Bone marrow (tissue), 2 donors: ENCODE measurements at regions not wholly inside any gene's neighbourhood (a gene's known extent, or its start where the extent isn't known, plus 50 kb on each side); places are given as distances from the start of the nearest gene placed in this dataset.
"Not testable (repeated sequence)": the region's sequence is repeated elsewhere in the genome, so short reads cannot be mapped to it uniquely, and the experiment has no call there.

Experiments
- DNase-seq, 2 donors: peaks; one replicate each; lab custom pipeline; 2025; lab: John Stamatoyannopoulos, UW

DNA sequence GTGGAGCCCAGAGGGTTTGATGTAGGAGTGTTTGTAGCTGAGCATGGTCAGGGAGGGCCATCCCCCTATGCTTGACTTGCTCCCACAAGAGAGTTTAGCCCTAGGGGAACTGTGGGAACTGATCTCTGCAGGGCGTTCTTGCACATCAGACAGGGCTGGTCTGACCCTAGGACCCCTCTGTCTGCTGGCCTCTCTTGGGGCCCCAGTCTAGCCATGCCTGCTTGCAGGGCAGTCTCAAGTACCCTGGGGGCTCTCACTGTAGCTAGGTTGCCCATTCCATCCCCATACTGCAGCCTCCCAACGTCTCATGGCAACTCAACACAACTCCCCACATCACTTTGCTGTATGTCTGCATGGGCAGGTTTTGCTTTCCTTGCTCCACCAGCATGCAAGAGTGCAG, 1250.7 kb upstream of the B3GALT2 start:
- no peak for DNase-seq

DNA sequence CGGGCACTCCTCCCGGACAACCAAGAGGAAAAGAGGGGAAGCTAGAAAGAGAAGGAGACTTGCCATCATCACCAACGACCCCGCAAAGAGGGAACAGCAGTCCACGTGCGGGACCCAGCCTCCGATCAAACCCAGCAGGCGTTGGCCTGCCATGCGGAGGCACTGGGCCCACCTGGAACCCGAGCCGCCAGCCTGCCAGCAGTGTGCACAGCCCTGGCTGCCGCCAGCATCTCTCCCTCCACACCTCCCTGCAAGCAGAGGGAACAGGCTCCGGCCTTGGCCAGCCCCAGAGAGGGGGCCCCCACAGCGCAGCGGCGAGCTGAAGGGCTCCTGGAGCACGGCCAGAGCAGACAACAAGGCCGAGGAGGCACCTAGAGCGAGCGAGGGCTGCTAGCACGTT, 1244.7 kb upstream of the B3GALT2 start:
- no peak for DNase-seq

DNA sequence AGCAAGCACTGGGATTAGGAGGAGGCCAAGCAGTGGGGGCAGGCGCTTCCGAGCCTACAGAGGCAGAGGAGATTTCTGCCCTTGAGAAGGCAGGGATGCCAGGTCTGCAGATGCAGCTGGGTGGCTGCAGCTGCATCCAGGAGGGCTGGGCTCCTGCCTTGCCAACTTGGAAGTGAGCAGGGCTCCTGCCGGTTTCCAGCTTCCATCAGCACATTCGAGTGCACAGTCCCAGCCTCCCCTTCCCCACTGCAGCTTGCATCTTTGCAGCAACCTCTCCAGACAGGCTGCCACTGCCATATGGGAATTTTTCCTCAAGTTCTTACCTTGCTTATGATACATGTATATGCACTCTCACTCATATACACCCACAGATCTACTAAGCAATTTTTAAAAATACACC, 1234.3 kb upstream of the B3GALT2 start:
- no peak for DNase-seq

DNA sequence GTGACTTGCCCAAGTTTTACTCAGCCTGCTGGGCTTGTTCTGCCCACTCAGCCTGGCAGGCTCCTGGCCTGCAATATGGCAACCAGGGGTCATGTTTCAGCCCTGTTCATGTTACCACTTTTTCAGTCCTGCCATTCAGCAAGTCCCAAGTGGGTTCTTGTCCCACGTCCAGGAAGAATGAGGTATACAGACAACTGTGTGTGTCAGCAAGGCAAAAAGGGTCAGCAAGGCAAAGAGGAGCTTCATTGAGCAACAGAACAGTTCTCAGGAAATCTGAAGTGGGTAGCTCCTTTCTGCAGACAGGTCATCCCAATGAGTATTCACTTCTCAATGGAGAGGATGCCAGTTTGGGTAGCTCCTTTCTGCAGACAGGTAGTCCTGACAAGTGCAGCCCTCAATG, 1233.3 kb upstream of the B3GALT2 start:
- DNase-seq, result no peak

DNA sequence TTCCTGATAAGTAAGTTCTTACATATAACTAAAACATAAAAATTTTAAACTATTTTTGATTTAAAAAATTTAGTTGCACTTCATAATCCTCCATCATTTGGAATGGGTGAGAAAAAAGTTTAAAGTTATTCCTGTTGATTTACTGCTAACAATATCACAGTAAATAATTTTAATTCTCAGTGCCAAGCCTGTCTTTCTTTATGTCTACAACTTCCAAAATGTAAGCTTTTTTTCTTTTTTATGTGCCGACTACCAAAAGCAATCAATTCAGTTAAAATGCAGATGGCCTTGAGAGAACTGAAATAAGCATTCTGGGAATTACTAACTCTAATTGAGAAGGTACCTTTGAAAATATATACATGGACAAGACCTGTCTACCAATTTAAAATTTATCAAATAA, 1224.3 kb upstream of the B3GALT2 start:
- no peak for DNase-seq

DNA sequence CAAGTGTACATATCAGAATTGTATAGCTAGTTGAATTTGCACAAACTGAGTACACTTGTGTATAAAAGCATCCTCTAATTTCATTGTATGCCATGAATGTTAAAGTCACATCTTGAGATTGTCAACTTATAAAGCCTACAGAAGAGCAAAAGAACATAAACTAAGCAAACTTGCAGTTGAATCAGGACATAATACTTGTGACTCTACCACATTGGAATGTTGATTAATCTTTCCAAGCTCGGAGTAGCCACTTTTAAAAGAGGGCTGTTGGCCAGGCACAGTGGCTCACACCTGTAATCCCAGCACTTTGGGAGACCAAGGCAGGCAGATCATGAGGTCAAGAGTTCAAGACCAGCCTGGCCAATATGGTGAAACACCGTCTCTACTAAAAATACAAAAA, 1220.8 kb upstream of the B3GALT2 start:
- not testable (repeated sequence) for DNase-seq

DNA sequence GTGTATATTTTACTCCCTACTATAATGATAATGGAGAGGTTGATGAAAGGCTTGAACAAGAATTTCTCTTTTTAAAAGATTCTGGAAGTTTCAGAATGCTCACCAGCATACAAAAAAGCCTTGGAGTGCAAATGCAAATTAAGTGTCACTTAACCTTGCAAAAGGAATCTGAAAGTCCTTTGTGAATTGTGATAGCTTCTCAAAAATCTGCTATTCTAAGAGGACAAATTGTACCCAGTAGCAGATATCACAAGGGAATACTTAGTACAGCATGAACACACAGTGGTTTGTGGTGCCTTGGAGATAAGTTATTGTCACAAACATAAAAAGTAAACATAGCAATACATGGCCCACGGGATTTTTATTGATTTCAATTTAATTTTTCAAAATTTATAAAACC, 1208.3 kb upstream of the B3GALT2 start:
- no peak for DNase-seq

DNA sequence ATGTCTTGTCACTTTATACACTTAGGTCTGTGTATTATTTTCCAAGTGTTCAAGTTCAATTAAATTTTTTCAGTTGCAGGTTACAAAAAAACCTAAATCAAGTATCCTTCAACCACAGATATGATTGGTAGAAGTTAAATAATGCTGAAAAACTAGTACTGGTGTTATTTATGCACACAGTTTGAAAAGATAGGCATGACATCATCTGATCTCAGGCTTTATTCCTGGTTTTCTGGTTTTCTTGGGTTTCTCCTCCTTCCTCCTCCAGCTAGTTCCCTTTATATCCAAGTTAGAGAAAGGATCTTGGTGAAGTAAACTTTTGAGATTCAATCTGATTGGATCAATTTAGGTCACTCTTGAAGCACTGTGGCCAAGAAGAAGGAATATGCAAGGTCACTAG, 1201.1 kb upstream of the B3GALT2 start:
- no peak for DNase-seq

DNA sequence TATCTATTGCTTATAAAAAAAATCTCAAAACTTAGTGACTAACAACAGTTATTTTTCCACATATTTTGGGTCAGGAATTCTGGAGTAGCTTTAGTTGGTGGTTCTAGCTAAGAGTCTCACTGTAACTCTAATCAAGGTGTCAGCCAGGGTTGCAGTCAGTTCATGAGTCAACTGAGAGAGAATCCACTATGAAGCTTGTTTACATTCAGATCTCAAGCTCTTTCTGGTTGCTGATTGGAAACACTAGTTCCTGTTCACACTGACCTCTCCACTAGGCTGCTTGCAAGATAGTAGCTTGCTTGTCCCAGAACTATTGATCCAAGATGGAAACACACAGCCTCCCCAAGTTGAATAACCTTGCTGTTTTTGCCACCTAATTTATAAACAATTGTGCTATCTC, 1192.1 kb upstream of the B3GALT2 start:
- no peak for DNase-seq

DNA sequence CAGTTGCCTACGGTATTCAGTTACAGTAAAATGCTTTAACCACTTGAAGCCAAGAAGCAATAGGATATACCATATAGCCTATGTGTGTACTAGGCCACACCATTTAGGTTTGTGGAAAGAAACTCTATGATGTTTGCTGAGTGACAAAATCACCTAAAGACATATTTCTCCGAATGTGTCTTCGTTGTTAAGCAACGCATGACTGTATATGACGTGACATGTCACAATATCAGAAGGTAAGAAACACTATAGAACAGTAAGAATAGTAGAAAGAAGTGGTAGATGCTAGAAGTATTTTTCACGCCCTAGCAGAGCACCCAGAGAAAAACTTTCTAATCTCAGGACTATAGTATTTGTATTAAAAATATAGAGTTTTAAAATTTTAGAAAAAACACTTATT, 1188.2 kb upstream of the B3GALT2 start:
- DNase-seq, result no peak

DNA sequence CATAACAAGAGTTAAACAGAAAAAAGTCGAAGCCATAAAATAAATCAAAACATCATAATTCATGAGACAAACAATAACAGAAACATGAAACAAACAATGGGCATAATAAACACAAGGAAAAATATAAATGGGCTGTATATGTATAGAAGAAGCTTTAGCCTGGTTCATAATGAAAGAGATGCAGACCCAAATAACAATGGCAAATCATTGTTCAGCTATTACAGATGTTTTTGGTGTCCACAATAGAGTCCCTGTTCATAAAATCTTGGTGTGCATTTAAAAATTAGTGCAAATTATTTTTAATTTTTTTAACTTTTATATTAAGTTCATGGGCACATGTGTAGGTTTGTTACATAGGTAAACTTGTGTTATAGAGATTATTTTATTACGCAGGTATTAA, 1185.9 kb upstream of the B3GALT2 start:
- DNase-seq, result no peak

DNA sequence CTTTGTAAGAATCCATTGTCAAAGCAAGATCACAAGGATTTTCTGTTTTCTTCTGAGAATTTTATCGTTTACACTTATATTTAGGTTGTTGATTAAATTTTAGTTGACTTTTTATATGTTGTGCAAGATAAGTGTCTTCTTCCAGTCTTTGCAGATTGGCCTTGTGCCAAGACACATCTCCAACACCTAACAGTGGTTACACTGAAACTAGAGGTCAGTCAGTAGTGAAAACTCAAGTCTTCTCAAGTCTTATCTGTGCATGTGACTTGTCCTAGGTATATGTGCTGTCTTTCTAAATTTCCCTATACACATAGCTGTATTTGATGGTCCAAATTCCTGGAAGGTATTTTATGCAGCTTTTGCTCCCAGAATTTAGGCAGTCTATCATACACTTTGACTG, 1183.2 kb upstream of the B3GALT2 start:
- no peak for DNase-seq

DNA sequence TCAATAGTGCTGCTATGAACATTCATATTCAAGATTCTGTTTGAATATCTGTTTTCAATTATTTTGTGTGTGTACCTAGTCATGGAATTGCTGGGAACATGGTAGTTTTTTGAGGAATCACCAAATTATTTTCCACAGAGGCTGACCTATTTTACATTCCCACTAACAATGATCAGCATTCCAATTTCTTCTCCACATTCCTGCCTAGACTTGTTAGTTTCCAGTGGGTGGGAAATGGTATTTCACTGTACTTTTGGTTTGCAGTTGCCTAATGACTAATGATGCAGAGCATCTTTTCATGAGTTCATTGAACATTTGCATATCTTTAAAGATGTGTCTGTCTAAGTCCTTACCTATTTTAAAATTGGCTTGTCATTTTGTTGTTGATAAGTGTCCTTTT, 1182.6 kb upstream of the B3GALT2 start:
- no peak for DNase-seq

DNA sequence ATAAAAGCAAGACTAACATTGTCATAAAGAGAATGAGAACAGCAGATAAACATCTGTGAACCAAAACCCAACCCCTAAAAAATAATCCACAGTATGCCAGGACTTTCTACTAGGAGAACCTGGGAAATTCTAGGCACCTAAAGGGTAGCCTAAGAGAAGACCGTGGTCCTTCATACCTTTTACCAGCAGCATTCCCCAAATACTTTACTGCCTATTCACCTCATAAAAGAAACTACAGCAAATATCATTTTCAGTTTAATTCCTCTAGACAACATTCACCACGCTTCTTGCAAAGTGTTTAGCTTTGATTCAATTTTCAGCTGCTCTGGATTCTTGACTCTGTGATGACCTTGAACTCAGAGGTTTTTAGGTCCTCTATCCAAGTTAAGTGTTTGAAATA, 1180.7 kb upstream of the B3GALT2 start:
- DNase-seq, result no peak

DNA sequence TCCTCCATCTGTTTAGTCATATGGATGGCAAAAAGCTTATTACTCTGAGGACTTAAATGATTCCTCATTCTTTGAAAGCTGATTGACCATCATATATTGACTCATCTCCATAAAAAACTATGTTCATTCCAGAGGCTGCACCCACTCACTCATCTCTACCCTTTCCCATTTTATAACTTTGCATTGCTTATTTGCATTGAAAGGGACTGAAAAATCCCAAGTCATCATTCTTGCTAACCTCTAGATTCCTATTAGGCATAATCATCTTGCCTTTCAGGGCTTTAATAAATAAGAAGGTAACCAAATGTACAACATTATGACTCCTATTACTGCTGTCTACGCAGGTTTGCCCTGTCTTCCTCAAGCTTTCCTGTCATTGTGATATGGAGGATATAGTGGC, 1180.3 kb upstream of the B3GALT2 start:
- DNase-seq, result no peak

DNA sequence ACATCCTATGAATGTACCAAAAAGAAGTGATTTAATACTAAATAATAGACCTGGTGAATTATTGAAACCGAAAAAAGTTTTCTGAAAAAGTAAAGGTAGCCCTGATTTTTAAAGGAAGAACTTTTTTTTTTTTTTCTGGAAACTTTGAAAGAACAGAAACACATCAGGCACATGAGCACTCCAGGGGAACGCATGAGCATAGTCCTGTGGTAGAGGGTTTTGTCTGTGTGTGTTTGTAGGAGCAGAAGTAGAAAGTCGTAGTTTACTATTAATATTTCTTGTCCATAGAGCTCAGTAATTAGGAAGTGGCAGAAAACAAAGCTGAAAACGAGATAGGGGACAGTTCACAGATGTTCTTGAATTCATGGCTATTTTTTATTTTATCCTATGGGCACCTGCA, 1175.9 kb upstream of the B3GALT2 start:
- DNase-seq, result no peak

DNA sequence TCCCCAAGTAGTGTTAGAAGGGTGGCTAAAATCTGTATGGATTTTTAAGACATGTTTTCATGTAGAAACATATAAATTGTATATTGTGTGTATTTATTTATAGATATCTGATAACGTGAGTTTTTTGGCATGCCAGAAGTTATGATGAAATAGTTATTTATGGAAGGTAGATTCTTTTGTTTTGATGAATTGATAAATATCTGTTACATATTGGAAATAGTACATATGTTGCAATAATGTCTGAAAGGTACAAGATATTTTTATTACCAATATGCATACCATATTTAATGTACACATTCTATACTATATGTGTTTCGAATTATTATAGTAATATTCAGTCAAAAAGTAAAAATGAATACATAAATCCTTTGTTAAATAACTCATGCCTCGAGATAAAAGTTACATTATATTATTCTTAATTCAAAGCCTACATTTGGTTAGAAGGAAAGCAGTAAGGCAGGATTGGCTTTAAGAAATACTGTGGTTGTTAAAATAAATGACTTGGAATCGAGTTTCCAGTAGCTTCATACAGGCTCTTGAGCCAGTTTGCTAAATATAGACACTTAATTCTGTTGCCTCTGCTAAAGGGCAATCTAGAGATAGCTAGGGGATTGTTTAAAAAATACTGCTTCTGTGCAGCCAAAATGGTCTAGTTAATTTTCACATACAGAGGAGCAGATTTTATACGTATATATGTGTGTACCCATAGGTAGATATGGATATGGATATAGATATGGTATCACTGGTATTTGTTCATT, 1175.1 kb upstream of the B3GALT2 start:
- DNase-seq, result no peak

DNA sequence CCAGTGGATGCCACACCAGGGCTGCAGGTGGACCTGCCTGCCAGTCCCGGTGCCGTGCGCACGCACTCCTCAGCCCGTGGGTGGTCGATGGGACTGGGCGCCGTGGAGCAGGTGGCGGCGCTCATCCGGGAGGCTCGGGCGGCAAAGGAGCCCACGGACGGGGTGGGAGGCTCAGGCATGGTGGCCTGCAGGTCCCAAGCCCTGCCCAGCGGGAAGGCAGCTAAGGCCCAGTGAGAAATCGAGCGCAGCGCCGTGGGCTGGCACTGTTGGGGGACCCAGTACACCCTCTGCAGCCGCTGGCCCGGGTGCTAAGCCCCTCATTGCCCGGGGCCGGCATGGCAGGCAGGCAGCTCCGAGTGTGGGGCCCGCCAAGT, 1171.8 kb upstream of the B3GALT2 start:
- DNase-seq, result no peak

DNA sequence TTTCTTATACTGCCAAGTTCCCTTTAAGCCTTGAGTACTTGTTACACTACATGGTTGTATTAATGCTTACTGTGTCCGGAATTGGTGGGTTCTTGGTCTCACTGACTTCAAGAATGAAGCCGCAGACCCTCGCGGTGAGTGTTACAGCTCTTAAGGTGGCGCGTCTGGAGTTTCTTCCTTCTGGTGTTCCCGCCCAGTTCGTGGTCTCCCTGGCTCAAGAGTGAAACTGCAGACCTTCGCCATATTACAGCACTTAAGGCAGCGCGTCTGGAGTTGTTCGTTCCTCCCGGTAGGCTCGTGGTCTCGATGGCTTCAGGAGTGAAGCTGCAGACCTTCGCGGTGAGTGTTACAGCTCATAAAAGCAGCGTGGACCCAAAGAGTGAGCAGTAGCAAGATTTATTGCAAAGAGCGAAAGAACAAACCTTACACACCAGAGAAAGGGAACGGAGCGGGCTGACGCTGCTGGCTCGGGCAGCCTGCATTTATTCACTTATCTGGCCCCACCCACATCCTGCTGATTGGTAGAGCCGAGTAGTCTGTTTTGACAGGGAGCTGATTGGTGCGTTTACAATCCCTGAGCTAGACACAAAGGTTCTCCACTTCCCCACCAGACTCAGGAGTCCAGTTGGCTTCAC, 1171.3 kb upstream of the B3GALT2 start:
- DNase-seq, result not testable (repeated sequence)

DNA sequence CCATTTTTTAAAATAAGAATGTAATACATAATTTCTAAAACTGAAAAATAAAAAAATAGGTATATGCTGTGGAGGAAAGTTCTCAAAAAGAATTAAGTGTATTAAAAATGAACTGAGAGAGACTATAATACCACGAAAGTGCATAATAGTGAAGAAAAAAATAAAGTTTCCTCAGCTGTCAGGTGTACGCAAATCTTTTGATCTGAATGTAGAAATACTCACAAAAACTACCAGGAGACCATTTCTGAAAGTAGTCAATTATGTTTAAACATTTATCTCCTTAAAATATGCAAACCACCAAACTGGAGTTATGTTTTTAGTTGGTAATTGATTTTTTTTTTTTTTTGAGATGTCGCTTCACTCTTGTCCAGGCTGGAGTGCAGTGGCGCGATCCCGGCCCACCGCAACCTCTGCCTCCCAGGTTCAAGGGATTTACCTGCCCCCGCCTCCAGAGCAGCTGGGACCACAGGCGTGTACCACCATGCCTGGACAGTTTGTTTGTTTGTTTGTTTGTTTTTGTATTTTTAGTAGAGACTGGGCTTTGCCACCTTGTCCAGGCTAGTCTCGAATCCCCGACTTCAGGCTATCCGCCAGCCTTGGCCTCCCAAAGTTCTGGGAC, 1169.2 kb upstream of the B3GALT2 start:
- DNase-seq, result no peak

DNA sequence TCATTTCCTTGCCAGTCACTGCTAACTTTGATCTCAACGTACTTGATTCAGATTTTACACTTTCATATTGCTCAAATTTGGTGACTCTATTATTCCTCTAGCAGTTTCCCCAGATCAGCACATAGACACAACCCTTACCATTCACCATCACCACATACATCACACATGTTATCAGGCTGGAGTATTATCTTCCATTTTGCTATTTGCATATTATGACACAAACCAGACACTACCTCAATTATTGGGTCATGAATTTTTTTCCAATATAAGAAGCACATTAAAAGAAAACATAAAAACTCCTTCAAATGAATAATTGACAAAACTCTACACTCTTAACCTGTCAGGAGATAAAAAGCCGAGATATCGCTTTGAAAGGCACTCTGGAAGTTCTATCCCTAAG, 1166.7 kb upstream of the B3GALT2 start:
- no peak for DNase-seq

DNA sequence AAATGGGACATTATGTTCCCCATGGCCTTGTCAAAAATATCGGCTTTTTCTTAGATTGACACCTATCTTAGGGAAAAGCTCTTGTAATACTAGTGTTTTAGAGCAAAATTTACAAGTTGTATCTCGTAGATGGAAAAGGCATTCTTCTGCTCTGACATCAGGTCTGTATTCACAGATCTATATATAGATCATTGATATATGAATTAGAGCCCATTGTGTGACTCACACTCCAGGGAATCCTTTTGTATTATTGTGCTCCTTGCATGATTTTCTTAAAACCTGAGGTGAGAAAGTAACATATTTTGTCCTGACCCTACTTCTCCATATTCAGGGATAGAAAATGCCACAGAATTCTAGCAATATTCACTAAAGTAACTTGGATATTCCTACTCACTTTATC, 1160.8 kb upstream of the B3GALT2 start:
- DNase-seq, result no peak

DNA sequence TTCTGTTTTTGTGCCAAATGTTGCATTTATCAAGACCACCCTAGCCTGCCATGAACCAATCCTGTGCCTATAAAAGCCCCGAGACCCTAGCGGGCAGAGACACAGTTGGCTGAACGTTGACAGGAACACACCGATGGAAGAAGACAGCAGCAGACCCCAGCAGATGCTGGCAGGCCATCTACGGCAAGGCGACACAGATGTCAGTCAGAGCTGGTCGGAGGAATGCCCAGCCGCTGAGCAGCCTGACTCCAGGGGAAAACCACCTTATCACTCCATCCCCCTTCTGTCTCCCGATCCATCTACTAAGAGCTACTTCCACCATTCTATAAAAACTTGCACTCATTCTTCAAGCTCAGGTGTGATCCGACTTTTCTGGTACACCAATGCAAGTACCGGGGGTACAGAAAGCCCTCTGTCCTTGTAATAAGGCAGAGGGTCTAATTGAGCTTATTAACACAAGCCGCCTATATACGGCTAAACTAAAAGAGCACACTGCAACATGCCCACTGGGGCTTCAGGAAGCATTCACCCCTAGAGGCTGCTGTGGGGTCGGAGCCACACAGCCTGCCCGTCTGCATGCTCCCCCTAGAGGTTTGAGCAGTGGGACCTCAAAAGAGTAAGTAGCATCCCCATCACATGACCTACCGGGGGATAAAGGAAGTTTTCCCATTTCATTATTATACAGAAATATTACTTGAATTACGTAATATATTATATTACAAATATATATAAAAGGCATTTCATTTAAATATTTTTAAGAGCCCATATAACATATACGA, 1156.3 kb upstream of the B3GALT2 start:
- no peak for DNase-seq
